Hepatocyte (in vitro differentiated cells): ENCODE measurements at regions not wholly inside any gene's neighbourhood (a gene's known extent, or its start where the extent isn't known, plus 50 kb on each side); places are given as distances from the start of the nearest gene placed in this dataset.

Source experiments
- DNase-seq: peaks from one replicate; pipeline ENCODE4 v3.0.0-alpha.2; 2016; ENCODE audit warnings: low spot score
- H2AFZ ChIP-seq: fragments of 200-600 bp; sonication (generic); 2 replicates; pipeline ENCODE4 v1.6.0; 2016; ENCODE audit warnings: antibody characterized with exemption, mild to moderate bottlenecking
- H3K27ac ChIP-seq: fragments of 200-600 bp; sonication (generic); 2 replicates; pipeline ENCODE4 v1.5.1; 2016; ENCODE audit warnings: mild to moderate bottlenecking
- H3K27me3 ChIP-seq: fragments of 200-600 bp; sonication (generic); 2 replicates; pipeline ENCODE4 v1.6.1; 2016
- H3K36me3 ChIP-seq: fragments of 200-600 bp; sonication (generic); replicated peaks from 2 replicates; pipeline ENCODE4 v1.5.1; 2016; ENCODE audit warnings: low read depth; ENCODE audit not compliant: insufficient read depth
- H3K4me1 ChIP-seq: fragments of 200-600 bp; sonication (generic); 2 replicates; pipeline ENCODE4 v1.5.1; 2016; ENCODE audit warnings: mild to moderate bottlenecking, moderate library complexity; ENCODE audit not compliant: insufficient read depth
- H3K4me2 ChIP-seq: fragments of 200-600 bp; sonication (generic); 2 replicates; pipeline ENCODE4 v1.6.0; 2016
- H3K4me3 ChIP-seq: fragments of 200-600 bp; sonication (generic); 2 replicates; pipeline ENCODE4 v1.5.1; 2016; ENCODE audit warnings: mild to moderate bottlenecking
- H3K79me2 ChIP-seq: fragments of 200-600 bp; sonication (generic); 2 replicates; pipeline ENCODE4 v1.6.0; 2017; ENCODE audit warnings: mild to moderate bottlenecking
- H3K9me2 ChIP-seq: fragments of 200-600 bp; sonication (generic); replicated peaks from 2 replicates; pipeline ENCODE4 v1.6.0; 2017; ENCODE audit warnings: mild to moderate bottlenecking; ENCODE audit not compliant: insufficient read depth
- H3K9me3 ChIP-seq: fragments of 200-600 bp; sonication (generic); 2 replicates; pipeline ENCODE4 v1.5.1; 2016; ENCODE audit warnings: low read depth, mild to moderate bottlenecking
- H4K20me1 ChIP-seq: fragments of 200-600 bp; sonication (generic); 2 replicates; pipeline ENCODE4 v1.6.0; 2016; ENCODE audit warnings: mild to moderate bottlenecking; ENCODE audit not compliant: insufficient read depth, poor library complexity, severe bottlenecking
- EZH2 ChIP-seq: fragments of 200-600 bp; sonication (generic); IDR thresholded peaks from 2 replicates; pipeline ENCODE4 v1.6.1; 2016; ENCODE audit warnings: antibody characterized with exemption, mild to moderate bottlenecking, borderline replicate concordance
- EZH2phosphoT487 ChIP-seq: fragments of 200-600 bp; sonication (generic); IDR thresholded peaks from one replicate; pipeline ENCODE4 v1.6.1; 2018; ENCODE audit warnings: antibody characterized with exemption, mild to moderate bottlenecking, low read depth, moderate library complexity; ENCODE audit not compliant: unreplicated experiment, severe bottlenecking
- WGBS: methylation state at CpG from one replicate; pipeline ENCODE4 v1.1.6; 2016; ENCODE audit warnings: low lambda C conversion rate; ENCODE audit errors: missing lambda C conversion rate; 5-methylcytosine and 5-hydroxymethylcytosine counted together
- TF ChIP-seq, protein P1 (sequence below): fragments of 200-600 bp; sonication (generic); IDR thresholded peaks from 2 replicates; pipeline ENCODE4 v1.5.1; 2016; ENCODE audit warnings: antibody characterized with exemption, mild to moderate bottlenecking; ENCODE audit not compliant: poor library complexity

DNA sequence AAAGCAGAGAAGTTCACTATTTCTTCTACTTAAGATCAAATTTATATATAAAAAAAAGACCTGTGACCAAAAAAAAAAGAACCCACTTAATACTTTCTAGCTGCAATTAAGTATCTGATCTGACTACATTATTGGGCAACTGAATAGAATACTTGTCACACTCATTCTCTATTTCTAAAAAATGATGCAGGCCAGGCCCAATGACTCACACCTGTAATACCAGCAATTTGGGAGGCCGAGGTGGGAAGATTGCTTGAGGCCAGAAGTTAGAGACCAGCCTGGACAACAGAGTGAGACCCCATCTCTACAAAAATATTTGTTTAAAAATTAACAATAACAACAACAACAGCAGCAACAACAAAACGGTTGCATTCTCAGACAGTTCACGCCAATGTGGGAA is 108.8 kb upstream of the BMP2K start:
- H3K4me1 ChIP-seq, result peaks cover 15% of the 10 kb centered on the region
- no peak overlapping the region for H3K4me3 ChIP-seq
- H3K79me2 ChIP-seq, result no peaks in the 10 kb centered on the region
- no peak overlapping the region for H3K4me2 ChIP-seq
- H3K27me3 ChIP-seq, result no peaks in the 10 kb centered on the region
- no peaks in the 10 kb centered on the region for H4K20me1 ChIP-seq
- H2AFZ ChIP-seq, result no peak overlapping the region
- H3K27ac ChIP-seq, result no peak overlapping the region
- DNase-seq, result no peak
- 91% methylated on average over 3 of the region's 3 CpGs for WGBS
- H3K36me3 ChIP-seq, result no peaks in the 10 kb centered on the region
- no peaks in the 10 kb centered on the region for H3K9me2 ChIP-seq
- TF ChIP-seq, protein P1, sequence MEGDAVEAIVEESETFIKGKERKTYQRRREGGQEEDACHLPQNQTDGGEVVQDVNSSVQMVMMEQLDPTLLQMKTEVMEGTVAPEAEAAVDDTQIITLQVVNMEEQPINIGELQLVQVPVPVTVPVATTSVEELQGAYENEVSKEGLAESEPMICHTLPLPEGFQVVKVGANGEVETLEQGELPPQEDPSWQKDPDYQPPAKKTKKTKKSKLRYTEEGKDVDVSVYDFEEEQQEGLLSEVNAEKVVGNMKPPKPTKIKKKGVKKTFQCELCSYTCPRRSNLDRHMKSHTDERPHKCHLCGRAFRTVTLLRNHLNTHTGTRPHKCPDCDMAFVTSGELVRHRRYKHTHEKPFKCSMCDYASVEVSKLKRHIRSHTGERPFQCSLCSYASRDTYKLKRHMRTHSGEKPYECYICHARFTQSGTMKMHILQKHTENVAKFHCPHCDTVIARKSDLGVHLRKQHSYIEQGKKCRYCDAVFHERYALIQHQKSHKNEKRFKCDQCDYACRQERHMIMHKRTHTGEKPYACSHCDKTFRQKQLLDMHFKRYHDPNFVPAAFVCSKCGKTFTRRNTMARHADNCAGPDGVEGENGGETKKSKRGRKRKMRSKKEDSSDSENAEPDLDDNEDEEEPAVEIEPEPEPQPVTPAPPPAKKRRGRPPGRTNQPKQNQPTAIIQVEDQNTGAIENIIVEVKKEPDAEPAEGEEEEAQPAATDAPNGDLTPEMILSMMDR, result no peak
- no peak for TF ChIP-seq EZH2phosphoT487
- TF ChIP-seq EZH2, result no peak
- no peaks in the 10 kb centered on the region for H3K9me3 ChIP-seq

DNA sequence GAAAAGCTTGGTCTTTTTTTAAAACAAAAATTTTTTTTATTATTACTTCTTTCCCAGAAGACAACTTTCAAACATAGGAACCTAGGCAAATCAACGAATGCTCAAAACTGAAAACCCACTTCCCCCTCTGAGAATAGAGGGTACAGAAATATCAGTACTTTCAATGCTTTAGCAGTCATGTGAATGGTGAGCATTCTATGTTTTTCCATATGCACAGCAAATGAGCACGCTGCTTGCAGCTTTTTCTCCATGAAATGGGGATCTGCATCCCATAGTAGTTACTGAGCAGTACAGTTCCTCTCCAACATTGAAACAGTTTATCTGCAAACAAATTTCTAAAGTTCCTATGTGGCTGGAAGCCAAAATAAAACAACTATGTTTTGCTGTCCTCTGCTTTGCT is 108.4 kb upstream of the BMP2K start:
- WGBS, result 92% methylated on average over 2 of the region's 2 CpGs
- no peaks in the 10 kb centered on the region for H3K36me3 ChIP-seq

DNA sequence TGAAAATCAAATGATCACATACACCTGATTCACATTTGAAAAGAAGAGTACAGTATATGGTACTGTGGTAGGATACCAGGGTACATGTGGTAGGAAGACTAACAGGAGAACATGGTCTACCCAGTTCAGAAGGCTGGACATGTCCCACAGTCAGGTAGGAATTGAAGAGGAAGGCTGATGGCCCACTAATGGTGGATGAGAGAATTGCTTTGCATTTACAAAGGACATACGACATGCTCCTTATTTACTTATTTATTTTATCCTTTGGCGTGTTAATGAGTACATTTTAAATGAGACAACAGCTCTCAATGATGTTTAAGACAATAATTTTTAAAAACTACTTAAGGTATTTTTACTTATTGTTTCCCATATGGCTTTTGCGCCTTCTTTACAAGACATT is 106.7 kb upstream of the BMP2K start:
- no peaks in the 10 kb centered on the region for H3K9me3 ChIP-seq
- H3K9me2 ChIP-seq, result no peaks in the 10 kb centered on the region
- H3K4me1 ChIP-seq, result peaks cover 19% of the 10 kb centered on the region
- no peak for DNase-seq
- no peak overlapping the region for H2AFZ ChIP-seq
- WGBS, result 81% methylated on average over 3 of the region's 3 CpGs
- H3K4me3 ChIP-seq, result no peak overlapping the region
- no peaks in the 10 kb centered on the region for H3K79me2 ChIP-seq
- H3K4me2 ChIP-seq, result no peak overlapping the region
- no peaks in the 10 kb centered on the region for H3K27me3 ChIP-seq
- no peak overlapping the region for H3K27ac ChIP-seq
- no peaks in the 10 kb centered on the region for H4K20me1 ChIP-seq
- H3K36me3 ChIP-seq, result no peaks in the 10 kb centered on the region
- TF ChIP-seq EZH2, result no peak
- TF ChIP-seq, protein P1, result peak; percentile 4

More for the DNA sequence above, 108.4 kb upstream of the BMP2K start:
- no peaks in the 10 kb centered on the region for H3K79me2 ChIP-seq
- TF ChIP-seq EZH2phosphoT487, result no peak
- TF ChIP-seq EZH2, result no peak
- TF ChIP-seq, protein P1, result no peak
- no peaks in the 10 kb centered on the region for H3K9me3 ChIP-seq
- H3K27me3 ChIP-seq, result no peaks in the 10 kb centered on the region
- no peak overlapping the region for H2AFZ ChIP-seq
- no peak overlapping the region for H3K27ac ChIP-seq
- H4K20me1 ChIP-seq, result no peaks in the 10 kb centered on the region
- H3K4me2 ChIP-seq, result no peak overlapping the region
- H3K9me2 ChIP-seq, result no peaks in the 10 kb centered on the region
- peaks cover 15% of the 10 kb centered on the region for H3K4me1 ChIP-seq
- no peak overlapping the region for H3K4me3 ChIP-seq
- no peak for DNase-seq
